ENCODE measurements at regions not wholly inside any gene's neighbourhood (a gene's known extent, or its start where the extent isn't known, plus 50 kb on each side); places are given as distances from the start of the nearest gene placed in this dataset.
"Not testable (repeated sequence)": the region's sequence is repeated elsewhere in the genome, so short reads cannot be mapped to it uniquely, and the experiment has no call there.

DNA sequence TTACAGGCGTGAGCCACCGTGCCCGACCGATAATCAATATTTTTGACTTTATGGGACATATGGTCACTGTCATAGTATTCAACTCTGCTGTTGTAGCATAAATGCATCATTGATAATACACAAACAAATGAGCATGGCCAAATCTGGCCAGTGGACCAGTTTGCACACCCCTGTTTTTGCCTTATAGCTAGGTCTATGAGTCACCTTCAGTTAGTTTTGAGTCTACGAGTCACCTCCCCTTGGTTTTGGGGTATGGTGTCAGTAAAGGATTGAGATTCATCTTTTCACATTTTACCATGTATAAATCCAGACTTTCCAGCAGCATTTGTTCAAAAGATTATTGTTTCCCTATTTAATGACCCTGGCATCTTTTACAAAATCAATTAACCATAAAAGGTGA, 362.5 kb upstream of the NRP1 start:
- TF ChIP-seq POLR2AphosphoS5 (IDR thresholded peaks at IDR 0.05; ENCODE audit: low read depth, low read length), result no peak
- no peak for TF ChIP-seq TAF1 (IDR thresholded peaks at IDR 0.05; ENCODE audit: borderline replicate concordance, low read depth, low read length)
- no peak for TF ChIP-seq POLR2A (IDR thresholded peaks at IDR 0.05; ENCODE audit: low read depth, low read length)
- DNase-seq (ENCODE audit: insufficient read length), result no peak
- FAIRE-seq, result no peak

DNA sequence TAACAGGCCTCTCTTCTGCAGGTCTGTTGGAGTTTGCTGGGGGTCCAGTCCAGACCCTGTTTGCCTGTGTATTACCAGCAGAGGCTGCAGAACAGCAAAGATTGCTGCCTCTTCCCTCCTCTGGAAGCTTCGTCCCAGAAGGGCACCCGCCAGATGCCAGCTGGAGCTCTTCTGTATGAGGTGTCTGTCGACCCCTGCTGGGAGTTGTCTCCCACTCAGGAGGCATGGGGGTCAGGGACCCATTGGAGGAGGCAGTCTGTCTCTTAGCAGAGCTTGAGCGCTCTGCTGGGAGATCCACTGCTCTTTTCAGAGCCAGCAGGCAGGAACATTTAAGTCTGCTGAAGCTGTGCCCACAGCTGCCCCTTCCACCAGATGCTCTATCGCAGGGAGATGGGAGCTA, 361.1 kb upstream of the NRP1 start:
- FAIRE-seq (no peak), DNase-seq (ENCODE audit: insufficient read length) (no peak)
- no peak for TF ChIP-seq POLR2A (IDR thresholded peaks at IDR 0.05; ENCODE audit: low read depth, low read length)
- TF ChIP-seq POLR2AphosphoS5 (IDR thresholded peaks at IDR 0.05; ENCODE audit: low read depth, low read length), result no peak
- TF ChIP-seq TAF1 (IDR thresholded peaks at IDR 0.05; ENCODE audit: borderline replicate concordance, low read depth, low read length), result no peak

DNA sequence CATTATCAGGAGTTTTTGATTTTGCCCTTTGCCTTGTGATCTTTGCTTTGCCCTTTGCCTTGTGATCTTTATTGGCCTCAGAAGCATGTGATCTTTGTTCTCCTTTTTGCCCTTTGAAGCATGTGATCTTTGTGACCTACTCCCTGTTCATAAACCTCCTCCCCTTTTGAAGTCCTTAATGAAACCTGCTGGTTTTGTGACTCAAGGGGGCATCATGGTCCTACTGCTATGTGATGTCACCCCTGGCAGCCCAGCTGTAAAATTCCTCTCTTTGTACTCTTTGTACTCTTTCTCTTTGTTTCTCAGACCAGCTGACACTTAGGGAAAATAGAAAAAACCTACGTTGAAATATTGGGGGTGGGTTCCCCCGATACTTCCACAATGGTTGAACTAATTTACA, 356.1 kb upstream of the NRP1 start:
- not testable (repeated sequence) for FAIRE-seq

DNA sequence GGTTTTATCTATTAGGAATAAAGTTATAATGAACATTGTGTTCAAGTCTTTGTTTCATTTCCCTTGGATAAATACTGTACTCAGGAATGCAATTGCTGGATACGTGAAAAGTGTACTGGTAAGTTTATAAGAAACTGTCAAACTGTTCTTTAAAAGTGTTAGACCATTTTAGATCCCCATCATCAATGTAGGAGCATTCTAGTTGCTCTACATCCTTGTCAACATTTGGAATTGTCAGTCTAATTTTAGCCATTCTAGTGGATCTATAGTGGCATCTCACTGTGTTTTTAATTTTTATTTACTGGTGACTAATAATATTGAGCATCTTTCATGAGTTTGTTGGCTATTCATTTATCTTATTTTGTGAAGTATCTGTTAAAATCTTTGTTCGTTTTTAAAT, 354.0 kb upstream of the NRP1 start:
- no peak for TF ChIP-seq TAF1 (IDR thresholded peaks at IDR 0.05; ENCODE audit: borderline replicate concordance, low read depth, low read length)
- TF ChIP-seq POLR2AphosphoS5 (IDR thresholded peaks at IDR 0.05; ENCODE audit: low read depth, low read length), result no peak
- no peak for TF ChIP-seq POLR2A (IDR thresholded peaks at IDR 0.05; ENCODE audit: low read depth, low read length)
- no peak for DNase-seq (ENCODE audit: insufficient read length)
- no peak for FAIRE-seq

More for the DNA sequence above, 356.1 kb upstream of the NRP1 start:
- DNase-seq (ENCODE audit: insufficient read length), result not testable (repeated sequence)

DNA sequence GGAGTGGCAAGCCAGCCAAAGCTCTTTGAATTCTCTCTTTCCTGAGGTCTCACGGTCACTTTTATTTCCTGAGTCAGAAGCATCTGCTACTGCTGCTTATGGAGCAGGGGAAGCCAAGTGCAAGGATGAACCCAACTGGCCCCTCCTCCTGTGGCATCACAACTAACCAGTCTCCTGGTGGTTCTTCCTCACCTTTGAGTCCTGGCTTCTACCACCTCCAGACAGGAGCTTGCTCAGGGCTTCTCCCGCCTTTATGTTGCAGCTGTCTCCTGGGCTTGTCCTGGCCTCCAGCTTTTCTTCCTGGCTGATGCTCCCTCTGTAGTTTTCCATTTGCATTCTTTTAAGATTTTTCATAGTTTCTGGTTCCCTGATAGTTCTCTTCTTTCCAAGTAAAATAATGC, 349.7 kb upstream of the NRP1 start:
- FAIRE-seq, result no peak
- TF ChIP-seq POLR2AphosphoS5 (IDR thresholded peaks at IDR 0.05; ENCODE audit: low read depth, low read length), result no peak
- no peak for TF ChIP-seq POLR2A (IDR thresholded peaks at IDR 0.05; ENCODE audit: low read depth, low read length)
- no peak for TF ChIP-seq TAF1 (IDR thresholded peaks at IDR 0.05; ENCODE audit: borderline replicate concordance, low read depth, low read length)
- DNase-seq (ENCODE audit: insufficient read length), result no peak

DNA sequence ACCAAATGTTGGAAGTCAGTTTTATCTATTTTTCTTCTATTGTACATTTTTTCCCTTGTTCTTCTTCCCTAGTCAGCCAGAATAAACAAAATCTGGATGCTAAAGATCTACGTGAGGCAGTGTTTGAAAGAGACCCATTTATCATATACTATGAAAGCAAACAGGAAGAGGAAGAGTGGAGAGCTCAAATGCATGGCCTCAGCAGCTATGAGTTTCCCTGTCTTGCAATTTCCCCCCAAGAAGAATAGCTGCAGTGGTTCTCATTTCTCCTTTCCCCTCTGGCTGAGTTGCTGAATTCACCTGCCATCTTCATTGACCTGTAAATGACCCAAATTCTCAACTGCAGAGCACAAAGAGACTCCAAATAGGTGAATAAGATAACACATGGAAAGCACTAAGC, 347.1 kb upstream of the NRP1 start:
- DNase-seq (ENCODE audit: insufficient read length), result no peak
- no peak for FAIRE-seq
- TF ChIP-seq POLR2AphosphoS5 (IDR thresholded peaks at IDR 0.05; ENCODE audit: low read depth, low read length) (no peak), POLR2A (IDR thresholded peaks at IDR 0.05; ENCODE audit: low read depth, low read length) (no peak), TAF1 (IDR thresholded peaks at IDR 0.05; ENCODE audit: borderline replicate concordance, low read depth, low read length) (no peak)

DNA sequence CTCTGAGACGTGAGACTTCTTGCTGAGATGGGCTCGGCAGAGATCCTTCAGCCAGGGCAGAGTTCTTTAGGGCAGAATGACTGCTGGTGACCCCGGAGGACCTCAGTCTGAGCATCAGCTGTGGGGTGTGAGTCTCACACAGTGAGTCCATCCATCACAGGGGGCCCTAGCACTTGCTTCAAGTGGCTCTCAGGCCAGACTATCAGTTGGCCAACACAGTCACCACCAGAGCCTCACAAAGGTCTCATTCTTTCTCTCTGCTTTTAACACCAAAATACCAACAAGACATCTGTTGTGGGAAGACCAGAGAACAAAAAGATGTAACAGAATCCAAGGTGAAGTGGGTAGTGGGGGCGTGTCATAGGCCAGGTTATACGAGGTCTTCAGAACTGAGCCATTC, 345.6 kb upstream of the NRP1 start:
- FAIRE-seq (no peak), DNase-seq (ENCODE audit: insufficient read length) (no peak)
- TF ChIP-seq POLR2A (IDR thresholded peaks at IDR 0.05; ENCODE audit: low read depth, low read length), result no peak
- no peak for TF ChIP-seq POLR2AphosphoS5 (IDR thresholded peaks at IDR 0.05; ENCODE audit: low read depth, low read length)
- TF ChIP-seq TAF1 (IDR thresholded peaks at IDR 0.05; ENCODE audit: borderline replicate concordance, low read depth, low read length), result no peak

DNA sequence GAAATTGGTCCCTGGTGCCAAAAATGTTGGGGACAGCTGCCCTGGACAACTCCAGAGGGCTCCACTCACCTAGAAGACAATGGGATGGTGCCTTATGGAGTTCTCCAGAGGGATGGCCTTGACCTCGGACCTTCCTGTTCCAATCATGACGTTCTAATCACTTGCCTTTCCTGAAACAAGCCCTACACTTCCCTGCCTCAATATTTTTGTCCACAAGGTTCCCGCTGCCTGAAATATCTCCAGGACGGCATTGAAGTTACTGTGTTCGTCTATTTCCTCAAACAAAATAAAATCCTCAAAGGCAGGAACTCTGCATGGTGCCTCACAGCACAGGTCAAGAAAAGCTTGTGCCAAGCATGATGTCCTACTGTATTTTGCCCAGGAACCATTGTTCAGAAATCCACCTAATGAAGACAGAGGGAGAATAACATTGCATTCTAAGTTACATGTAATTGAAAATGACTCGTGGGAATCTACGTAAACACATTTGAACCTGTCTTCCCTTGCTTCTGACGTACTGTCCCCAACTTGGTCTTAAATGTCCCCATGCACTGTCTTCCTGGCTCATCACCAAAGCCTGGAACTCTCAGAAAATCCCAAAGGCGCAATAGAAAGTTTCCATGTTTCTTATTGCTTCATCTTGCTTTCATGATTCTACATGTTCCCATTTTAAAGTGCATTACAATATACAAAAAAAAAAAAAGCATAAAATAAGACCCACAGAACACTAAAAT, 342.3 kb upstream of the NRP1 start:
- FAIRE-seq, result no peak
- no peak for DNase-seq (ENCODE audit: insufficient read length)
- TF ChIP-seq POLR2A (IDR thresholded peaks at IDR 0.05; ENCODE audit: low read depth, low read length) (no peak), TAF1 (IDR thresholded peaks at IDR 0.05; ENCODE audit: borderline replicate concordance, low read depth, low read length) (no peak), POLR2AphosphoS5 (IDR thresholded peaks at IDR 0.05; ENCODE audit: low read depth, low read length) (no peak)

DNA sequence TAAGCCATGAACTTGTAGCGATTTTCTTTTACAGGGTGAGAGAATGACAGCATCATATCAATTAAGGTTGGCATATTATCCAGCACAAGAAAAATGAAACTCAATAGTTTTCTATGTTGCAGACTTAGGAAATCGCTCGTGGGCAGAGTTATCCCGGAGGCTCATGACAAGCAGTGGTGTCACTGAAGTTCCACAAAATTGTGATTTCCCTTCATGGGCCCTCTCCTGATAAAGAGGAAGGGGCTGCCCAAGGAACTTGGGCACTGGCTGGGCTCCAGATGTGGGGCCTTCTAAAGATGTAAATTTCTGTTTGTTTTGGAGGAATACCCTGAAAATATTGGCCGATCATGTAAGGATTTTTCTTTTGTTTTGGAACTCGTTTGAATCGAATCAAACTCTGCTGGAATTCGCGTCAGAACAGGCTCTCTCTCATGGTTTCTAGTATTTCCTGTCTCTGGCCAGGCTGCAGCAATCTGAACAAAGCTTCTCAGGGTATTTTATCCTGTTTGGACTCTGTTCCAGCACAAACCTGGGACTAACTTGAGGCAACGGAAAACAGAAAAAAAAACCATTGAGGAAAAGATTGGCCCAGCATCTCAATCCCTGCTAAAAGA, 340.6 kb upstream of the NRP1 start:
- FAIRE-seq, result no peak

DNA sequence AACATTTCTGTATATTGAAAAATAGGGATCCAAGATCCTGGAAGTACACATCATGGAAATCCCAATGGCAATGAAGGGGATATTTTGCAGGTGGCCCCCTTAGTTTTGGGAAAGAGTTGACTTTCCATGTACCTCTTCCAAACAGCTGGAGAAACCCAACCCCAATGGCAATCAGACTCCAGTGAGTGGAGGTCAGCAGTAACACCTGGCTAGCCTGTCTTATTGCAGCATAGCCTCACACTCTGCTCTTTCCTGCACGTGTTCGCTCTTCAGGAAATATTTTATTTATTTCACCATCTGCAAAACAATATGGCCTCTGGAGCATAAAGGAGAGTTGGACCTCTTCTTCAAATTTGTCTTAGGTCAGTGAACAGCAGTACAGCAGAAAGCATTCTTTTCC, 340.0 kb upstream of the NRP1 start:
- FAIRE-seq, result no peak
- TF ChIP-seq POLR2A (IDR thresholded peaks at IDR 0.05; ENCODE audit: low read depth, low read length), result no peak
- TF ChIP-seq TAF1 (IDR thresholded peaks at IDR 0.05; ENCODE audit: borderline replicate concordance, low read depth, low read length), result no peak
- TF ChIP-seq POLR2AphosphoS5 (IDR thresholded peaks at IDR 0.05; ENCODE audit: low read depth, low read length), result no peak

More for the DNA sequence above, 340.6 kb upstream of the NRP1 start:
- no peak for TF ChIP-seq POLR2A (IDR thresholded peaks at IDR 0.05; ENCODE audit: low read depth, low read length)
- TF ChIP-seq POLR2AphosphoS5 (IDR thresholded peaks at IDR 0.05; ENCODE audit: low read depth, low read length), result no peak
- TF ChIP-seq TAF1 (IDR thresholded peaks at IDR 0.05; ENCODE audit: borderline replicate concordance, low read depth, low read length), result no peak
- no peak for DNase-seq (ENCODE audit: insufficient read length)

DNA sequence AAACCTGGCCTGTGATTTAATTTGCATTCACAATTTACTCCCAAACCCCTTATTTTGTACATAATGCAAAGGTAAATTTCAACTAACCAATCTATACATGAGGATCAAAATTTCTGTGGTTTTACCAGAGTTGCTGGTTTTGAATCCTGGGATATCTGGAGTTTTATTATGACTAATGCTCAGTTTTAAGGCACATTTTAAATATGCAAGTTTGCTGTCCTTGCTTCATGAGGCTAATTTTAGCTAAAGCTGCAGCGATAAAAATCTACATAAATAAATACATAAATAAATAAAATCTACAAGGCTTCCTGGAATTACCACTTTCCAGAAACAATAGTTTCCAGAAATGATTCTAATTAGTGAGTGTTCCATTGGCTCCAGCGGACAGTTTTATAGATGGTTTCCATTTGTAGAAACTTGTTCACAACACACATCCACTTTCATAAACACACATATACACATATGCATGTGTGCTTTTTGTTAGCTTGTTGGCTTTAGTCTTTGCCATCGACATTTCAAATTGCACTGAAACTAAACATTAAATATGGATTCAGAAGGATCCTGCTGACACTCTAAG, 339.5 kb upstream of the NRP1 start:
- TF ChIP-seq POLR2AphosphoS5 (IDR thresholded peaks at IDR 0.05; ENCODE audit: low read depth, low read length) (no peak), POLR2A (IDR thresholded peaks at IDR 0.05; ENCODE audit: low read depth, low read length) (no peak), TAF1 (IDR thresholded peaks at IDR 0.05; ENCODE audit: borderline replicate concordance, low read depth, low read length) (no peak)
- no peak for FAIRE-seq
- DNase-seq (ENCODE audit: insufficient read length), result no peak

More for the DNA sequence above, 340.0 kb upstream of the NRP1 start:
- DNase-seq (ENCODE audit: insufficient read length), result no peak

DNA sequence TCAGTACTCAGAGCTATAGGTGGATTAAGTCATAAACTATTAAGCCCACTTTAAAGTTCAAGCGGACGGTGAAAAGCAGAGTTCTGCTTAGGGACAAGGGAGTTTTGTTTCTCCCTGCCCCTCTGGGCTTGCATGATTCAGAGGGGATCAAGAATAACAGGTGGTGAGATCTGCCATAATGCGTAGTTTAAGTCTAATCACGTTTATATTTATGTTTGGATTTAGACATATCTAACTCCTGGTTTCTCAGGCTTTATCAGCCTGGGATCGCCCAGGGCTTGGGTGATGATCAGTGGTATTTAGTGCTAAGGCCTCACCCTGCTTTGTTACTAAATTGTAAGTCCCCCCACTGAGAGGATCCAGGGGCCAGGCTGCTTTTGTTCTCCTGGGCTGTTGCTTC, 335.4 kb upstream of the NRP1 start:
- no peak for FAIRE-seq
- DNase-seq (ENCODE audit: insufficient read length), result no peak
- TF ChIP-seq TAF1 (IDR thresholded peaks at IDR 0.05; ENCODE audit: borderline replicate concordance, low read depth, low read length), result no peak
- no peak for TF ChIP-seq POLR2A (IDR thresholded peaks at IDR 0.05; ENCODE audit: low read depth, low read length)
- TF ChIP-seq POLR2AphosphoS5 (IDR thresholded peaks at IDR 0.05; ENCODE audit: low read depth, low read length), result no peak
